SK-N-SH treated with all-trans-retinoic acid at 6 μM for 48 hours (cell line): ENCODE measurements at regions not wholly inside any gene's neighbourhood (a gene's known extent, or its start where the extent isn't known, plus 50 kb on each side); places are given as distances from the start of the nearest gene placed in this dataset.
"Not testable (repeated sequence)": the region's sequence is repeated elsewhere in the genome, so short reads cannot be mapped to it uniquely, and the experiment has no call there.

ENCODE experiments used
- ATAC-seq: fragments of 200-7000 bp; cut with Tn5 transposase; 3 replicates; pipeline ENCODE4 v1.9.1; 2020; ENCODE audit warnings: mild to moderate bottlenecking, moderate library complexity
- ARNTL ChIP-seq: fragments of 450-650 bp; formaldehyde crosslinking; IDR thresholded peaks from 2 replicates; pipeline ENCODE4 v1.5.0; 2020; ENCODE audit warnings: low read depth, mild to moderate bottlenecking, moderate library complexity, borderline replicate concordance
- CREB5 ChIP-seq: fragments of 250-450 bp; sonication (Bioruptor Pico); IDR thresholded peaks from 2 replicates; pipeline ENCODE4 v1.5.1; 2020; ENCODE audit warnings: low read depth, mild to moderate bottlenecking, moderate library complexity
- CSDC2 ChIP-seq: fragments of 250-450 bp; sonication (Bioruptor Pico); IDR thresholded peaks from 2 replicates; pipeline ENCODE4 v1.5.0; 2020; ENCODE audit warnings: mild to moderate bottlenecking, moderate library complexity
- ESRRG ChIP-seq: fragments of 250-450 bp; sonication (Bioruptor Pico); IDR thresholded peaks from 2 replicates; pipeline ENCODE4 v1.6.1; 2021; ENCODE audit warnings: mild to moderate bottlenecking
- GLIS3 ChIP-seq: fragments of 250-450 bp; sonication (Bioruptor Pico); IDR thresholded peaks from 2 replicates; pipeline ENCODE4 v1.5.0; 2020; ENCODE audit warnings: mild to moderate bottlenecking, moderate library complexity
- ISL1 ChIP-seq: fragments of 250-450 bp; sonication (Bioruptor Pico); IDR thresholded peaks from 2 replicates; pipeline ENCODE4 v2.1.2; 2022; ENCODE audit warnings: mild to moderate bottlenecking, moderate library complexity
- OSR1 ChIP-seq: fragments of 250-450 bp; sonication (Bioruptor Pico); IDR thresholded peaks from 2 replicates; pipeline ENCODE4 v1.8.0; 2022; ENCODE audit warnings: moderate library complexity, mild to moderate bottlenecking, inconsistent platforms
- PPARA ChIP-seq: fragments of 250-450 bp; sonication (Bioruptor Pico); IDR thresholded peaks from 2 replicates; pipeline ENCODE4 v1.5.0; 2020; ENCODE audit warnings: mild to moderate bottlenecking, borderline replicate concordance
- RARB ChIP-seq: fragments of 250-450 bp; sonication (Bioruptor Pico); IDR thresholded peaks from 2 replicates; pipeline ENCODE4 v1.8.0; 2021; ENCODE audit warnings: mild to moderate bottlenecking, moderate library complexity
- TCF4 ChIP-seq: fragments of 250-450 bp; sonication (Bioruptor Pico); IDR thresholded peaks from 2 replicates; pipeline ENCODE4 v1.8.0; 2021; ENCODE audit warnings: mild to moderate bottlenecking, moderate library complexity, borderline replicate concordance
- TOX ChIP-seq: fragments of 250-450 bp; sonication (Bioruptor Pico); IDR thresholded peaks from 2 replicates; pipeline ENCODE4 v1.8.0; 2021; ENCODE audit warnings: mild to moderate bottlenecking, moderate library complexity, borderline replicate concordance
- ZC3H10 ChIP-seq: fragments of 250-450 bp; sonication (Bioruptor Pico); IDR thresholded peaks from 2 replicates; pipeline ENCODE4 v1.5.1; 2021; ENCODE audit warnings: mild to moderate bottlenecking, moderate library complexity
- ZFP3 ChIP-seq: fragments of 250-450 bp; sonication (Bioruptor Pico); IDR thresholded peaks from 2 replicates; pipeline ENCODE4 v1.5.0; 2020; ENCODE audit warnings: mild to moderate bottlenecking, moderate library complexity
- ZNF70 ChIP-seq: fragments of 450-650 bp; formaldehyde crosslinking; IDR thresholded peaks from 2 replicates; pipeline ENCODE4 v1.5.0; 2020; ENCODE audit warnings: mild to moderate bottlenecking, moderate library complexity
- TF ChIP-seq, protein P1 (sequence below): fragments of 250-450 bp; sonication (Bioruptor Pico); IDR thresholded peaks from 2 replicates; pipeline ENCODE4 v1.8.0; 2020; ENCODE audit warnings: mild to moderate bottlenecking, moderate library complexity, borderline replicate concordance
- TF ChIP-seq, protein P2 (sequence below): fragments of 250-450 bp; sonication (Bioruptor Pico); IDR thresholded peaks from 2 replicates; pipeline ENCODE4 v1.8.0; 2021; ENCODE audit warnings: low read depth, mild to moderate bottlenecking, moderate library complexity, borderline replicate concordance
- TF ChIP-seq, protein P3 (sequence below): fragments of 250-450 bp; sonication (Bioruptor Pico); IDR thresholded peaks from 2 replicates; pipeline ENCODE4 v1.5.0; 2020; ENCODE audit warnings: mild to moderate bottlenecking, moderate library complexity
- TF ChIP-seq, protein P4 (sequence below): fragments of 250-450 bp; sonication (Bioruptor Pico); IDR thresholded peaks from 2 replicates; pipeline ENCODE4 v1.5.1; 2021; ENCODE audit warnings: mild to moderate bottlenecking, moderate library complexity

DNA sequence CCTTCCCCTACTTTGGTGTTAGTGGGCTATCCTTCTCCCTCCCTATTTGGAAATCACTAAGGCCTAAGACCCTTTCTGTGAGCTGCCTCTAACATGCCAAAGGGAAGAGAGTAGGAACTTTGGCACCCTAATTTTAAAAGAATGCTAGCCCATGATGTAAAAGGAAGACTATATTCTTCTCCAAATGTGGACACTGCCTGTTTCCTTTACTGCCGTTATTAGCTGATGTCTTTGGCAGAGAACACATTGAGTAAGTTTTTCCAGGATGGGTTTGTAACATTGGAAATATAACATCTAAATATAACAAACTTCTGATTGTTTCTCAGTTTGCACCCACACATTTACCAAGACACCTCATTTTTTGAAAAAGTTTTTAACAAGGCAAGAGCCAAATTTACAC, 56.9 kb upstream of the TNKS2 start:
- no peak for ATAC-seq
- no peak for TF ChIP-seq ESRRG (CRISPR knock-in tag)
- TF ChIP-seq, protein P1, sequence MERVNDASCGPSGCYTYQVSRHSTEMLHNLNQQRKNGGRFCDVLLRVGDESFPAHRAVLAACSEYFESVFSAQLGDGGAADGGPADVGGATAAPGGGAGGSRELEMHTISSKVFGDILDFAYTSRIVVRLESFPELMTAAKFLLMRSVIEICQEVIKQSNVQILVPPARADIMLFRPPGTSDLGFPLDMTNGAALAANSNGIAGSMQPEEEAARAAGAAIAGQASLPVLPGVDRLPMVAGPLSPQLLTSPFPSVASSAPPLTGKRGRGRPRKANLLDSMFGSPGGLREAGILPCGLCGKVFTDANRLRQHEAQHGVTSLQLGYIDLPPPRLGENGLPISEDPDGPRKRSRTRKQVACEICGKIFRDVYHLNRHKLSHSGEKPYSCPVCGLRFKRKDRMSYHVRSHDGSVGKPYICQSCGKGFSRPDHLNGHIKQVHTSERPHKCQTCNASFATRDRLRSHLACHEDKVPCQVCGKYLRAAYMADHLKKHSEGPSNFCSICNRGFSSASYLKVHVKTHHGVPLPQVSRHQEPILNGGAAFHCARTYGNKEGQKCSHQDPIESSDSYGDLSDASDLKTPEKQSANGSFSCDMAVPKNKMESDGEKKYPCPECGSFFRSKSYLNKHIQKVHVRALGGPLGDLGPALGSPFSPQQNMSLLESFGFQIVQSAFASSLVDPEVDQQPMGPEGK (CRISPR knock-in tag) = no peak

DNA sequence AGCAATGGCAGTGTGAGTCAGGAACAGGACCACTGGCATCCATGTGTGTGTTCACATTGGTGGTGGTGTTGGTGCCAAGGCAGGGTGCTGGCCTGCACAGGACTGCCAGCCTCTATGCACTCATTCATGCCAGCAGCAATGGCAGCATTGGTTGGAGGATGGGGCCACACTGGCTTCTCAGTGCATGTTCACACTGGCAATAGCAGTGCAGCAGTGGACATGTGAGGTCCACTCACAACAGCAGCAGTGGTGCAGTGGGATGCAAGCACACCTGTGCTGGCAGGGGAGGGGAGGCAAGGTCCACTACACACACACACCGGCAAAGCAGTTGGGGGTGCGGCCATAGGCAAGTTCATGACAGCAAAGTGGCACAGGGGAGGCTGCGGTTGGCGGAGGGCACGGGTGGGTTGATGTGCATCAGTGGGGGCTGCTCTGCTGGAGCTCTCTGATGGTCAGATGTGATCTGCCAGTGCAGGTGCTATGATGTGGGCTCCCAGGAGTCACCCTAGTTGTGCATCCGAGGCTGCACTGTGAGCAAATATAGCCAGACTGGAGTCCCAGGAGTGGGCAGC, 57.8 kb upstream of the TNKS2 start:
- TF ChIP-seq ZFP3 (CRISPR knock-in tag) = no peak
- TF ChIP-seq ISL1 (CRISPR knock-in tag) = no peak
- TF ChIP-seq CSDC2 (CRISPR knock-in tag) = no peak
- TF ChIP-seq CREB5 (CRISPR knock-in tag) = no peak
- no peak for TF ChIP-seq TOX
- TF ChIP-seq ZNF70 = no peak
- TF ChIP-seq GLIS3 (CRISPR knock-in tag) = no peak
- TF ChIP-seq TCF4 (CRISPR knock-in tag) = no peak
- no peak for TF ChIP-seq ESRRG (CRISPR knock-in tag)
- TF ChIP-seq PPARA (CRISPR knock-in tag) = no peak
- no peak for TF ChIP-seq OSR1 (CRISPR knock-in tag)
- TF ChIP-seq, protein P2, sequence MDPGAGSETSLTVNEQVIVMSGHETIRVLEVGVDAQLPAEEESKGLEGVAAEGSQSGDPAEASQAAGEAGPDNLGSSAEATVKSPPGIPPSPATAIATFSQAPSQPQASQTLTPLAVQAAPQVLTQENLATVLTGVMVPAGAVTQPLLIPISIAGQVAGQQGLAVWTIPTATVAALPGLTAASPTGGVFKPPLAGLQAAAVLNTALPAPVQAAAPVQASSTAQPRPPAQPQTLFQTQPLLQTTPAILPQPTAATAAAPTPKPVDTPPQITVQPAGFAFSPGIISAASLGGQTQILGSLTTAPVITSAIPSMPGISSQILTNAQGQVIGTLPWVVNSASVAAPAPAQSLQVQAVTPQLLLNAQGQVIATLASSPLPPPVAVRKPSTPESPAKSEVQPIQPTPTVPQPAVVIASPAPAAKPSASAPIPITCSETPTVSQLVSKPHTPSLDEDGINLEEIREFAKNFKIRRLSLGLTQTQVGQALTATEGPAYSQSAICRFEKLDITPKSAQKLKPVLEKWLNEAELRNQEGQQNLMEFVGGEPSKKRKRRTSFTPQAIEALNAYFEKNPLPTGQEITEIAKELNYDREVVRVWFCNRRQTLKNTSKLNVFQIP (CRISPR knock-in tag) = no peak
- TF ChIP-seq, protein P3, sequence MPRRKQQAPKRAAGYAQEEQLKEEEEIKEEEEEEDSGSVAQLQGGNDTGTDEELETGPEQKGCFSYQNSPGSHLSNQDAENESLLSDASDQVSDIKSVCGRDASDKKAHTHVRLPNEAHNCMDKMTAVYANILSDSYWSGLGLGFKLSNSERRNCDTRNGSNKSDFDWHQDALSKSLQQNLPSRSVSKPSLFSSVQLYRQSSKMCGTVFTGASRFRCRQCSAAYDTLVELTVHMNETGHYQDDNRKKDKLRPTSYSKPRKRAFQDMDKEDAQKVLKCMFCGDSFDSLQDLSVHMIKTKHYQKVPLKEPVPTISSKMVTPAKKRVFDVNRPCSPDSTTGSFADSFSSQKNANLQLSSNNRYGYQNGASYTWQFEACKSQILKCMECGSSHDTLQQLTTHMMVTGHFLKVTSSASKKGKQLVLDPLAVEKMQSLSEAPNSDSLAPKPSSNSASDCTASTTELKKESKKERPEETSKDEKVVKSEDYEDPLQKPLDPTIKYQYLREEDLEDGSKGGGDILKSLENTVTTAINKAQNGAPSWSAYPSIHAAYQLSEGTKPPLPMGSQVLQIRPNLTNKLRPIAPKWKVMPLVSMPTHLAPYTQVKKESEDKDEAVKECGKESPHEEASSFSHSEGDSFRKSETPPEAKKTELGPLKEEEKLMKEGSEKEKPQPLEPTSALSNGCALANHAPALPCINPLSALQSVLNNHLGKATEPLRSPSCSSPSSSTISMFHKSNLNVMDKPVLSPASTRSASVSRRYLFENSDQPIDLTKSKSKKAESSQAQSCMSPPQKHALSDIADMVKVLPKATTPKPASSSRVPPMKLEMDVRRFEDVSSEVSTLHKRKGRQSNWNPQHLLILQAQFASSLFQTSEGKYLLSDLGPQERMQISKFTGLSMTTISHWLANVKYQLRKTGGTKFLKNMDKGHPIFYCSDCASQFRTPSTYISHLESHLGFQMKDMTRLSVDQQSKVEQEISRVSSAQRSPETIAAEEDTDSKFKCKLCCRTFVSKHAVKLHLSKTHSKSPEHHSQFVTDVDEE = no peak
- TF ChIP-seq ARNTL (CRISPR knock-in tag) = no peak
- TF ChIP-seq, protein P4, sequence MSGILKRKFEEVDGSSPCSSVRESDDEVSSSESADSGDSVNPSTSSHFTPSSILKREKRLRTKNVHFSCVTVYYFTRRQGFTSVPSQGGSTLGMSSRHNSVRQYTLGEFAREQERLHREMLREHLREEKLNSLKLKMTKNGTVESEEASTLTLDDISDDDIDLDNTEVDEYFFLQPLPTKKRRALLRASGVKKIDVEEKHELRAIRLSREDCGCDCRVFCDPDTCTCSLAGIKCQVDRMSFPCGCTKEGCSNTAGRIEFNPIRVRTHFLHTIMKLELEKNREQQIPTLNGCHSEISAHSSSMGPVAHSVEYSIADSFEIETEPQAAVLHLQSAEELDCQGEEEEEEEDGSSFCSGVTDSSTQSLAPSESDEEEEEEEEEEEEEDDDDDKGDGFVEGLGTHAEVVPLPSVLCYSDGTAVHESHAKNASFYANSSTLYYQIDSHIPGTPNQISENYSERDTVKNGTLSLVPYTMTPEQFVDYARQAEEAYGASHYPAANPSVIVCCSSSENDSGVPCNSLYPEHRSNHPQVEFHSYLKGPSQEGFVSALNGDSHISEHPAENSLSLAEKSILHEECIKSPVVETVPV (CRISPR knock-in tag) = no peak
- TF ChIP-seq, protein P1 (CRISPR knock-in tag) = no peak
- no peak for TF ChIP-seq ZC3H10 (CRISPR knock-in tag)
- TF ChIP-seq RARB (CRISPR knock-in tag) = no peak
- ATAC-seq = no peak

DNA sequence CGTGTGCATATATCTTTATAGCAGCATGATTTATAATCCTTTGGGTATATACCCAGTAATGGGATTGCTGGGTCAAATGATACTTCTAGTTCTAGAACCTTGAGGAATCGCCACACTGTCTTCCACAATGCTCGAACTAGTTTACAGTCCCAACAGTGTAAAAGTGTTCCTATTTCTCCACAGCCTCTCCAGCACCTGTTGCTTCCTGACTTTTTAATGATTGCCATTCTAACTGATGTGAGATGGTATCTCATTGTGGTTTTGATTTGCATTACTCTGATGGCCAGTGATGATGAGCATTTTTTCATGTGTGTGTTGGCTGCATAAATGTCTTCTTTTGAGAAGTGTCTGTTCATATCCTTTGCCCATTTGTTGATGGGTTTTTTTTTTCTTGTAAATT, 66.0 kb upstream of the TNKS2 start:
- not testable (repeated sequence) for ATAC-seq

- not testable (repeated sequence) for ATAC-seq
Observed at GRCh38 chr10:91729339-91729738, 68.9 kb upstream of the TNKS2 start.
